HEK293T (cell line): ENCODE measurements at regions not wholly inside any gene's neighbourhood (a gene's known extent, or its start where the extent isn't known, plus 50 kb on each side); places are given as distances from the start of the nearest gene placed in this dataset.
A peak's percentile ranks its signal among the peaks of the same experiment; 100 is the strongest.

Source experiments
- CTCF ChIA-PET: fragments of 350-600 bp; formaldehyde crosslinking; extraction: SDS; loops from one replicate; lab custom pipeline; 2021; ENCODE audit warnings: antibody characterized with exemption, inconsistent platforms; lab: Yijun Ruan, JAX
- POLR2A ChIA-PET: fragments of 350-600 bp; formaldehyde crosslinking; extraction: SDS; loops from one replicate; lab custom pipeline; 2020; ENCODE audit warnings: antibody characterized with exemption, inconsistent platforms; lab: Yijun Ruan, JAX
- DNase-seq: peaks from one replicate; pipeline ENCODE4 v3.0.0; 2012; ENCODE audit warnings: mixed read lengths; ENCODE audit errors: extremely low spot score
- ARNT ChIP-seq: fragments of 450-650 bp; IDR thresholded peaks from 2 replicates; pipeline ENCODE4 v1.6.1; 2017; ENCODE audit warnings: mild to moderate bottlenecking
- BHLHE40 ChIP-seq: fragments of 450-650 bp; IDR thresholded peaks from 2 replicates; pipeline ENCODE4 v1.6.1; 2016; ENCODE audit warnings: mild to moderate bottlenecking, moderate library complexity, borderline replicate concordance
- CTBP1 ChIP-seq: fragments of 450-650 bp; IDR thresholded peaks from 2 replicates; pipeline ENCODE4 v1.6.1; 2016; ENCODE audit warnings: borderline replicate concordance
- ELF4 ChIP-seq: fragments of 450-650 bp; IDR thresholded peaks from 2 replicates; pipeline ENCODE4 v1.6.1; 2017; ENCODE audit warnings: antibody characterized with exemption
- FOXA1 ChIP-seq: fragments of 450-650 bp; IDR thresholded peaks from 2 replicates; pipeline ENCODE4 v1.6.1; 2016; ENCODE audit warnings: mild to moderate bottlenecking
- FOXK2 ChIP-seq: fragments of 450-650 bp; IDR thresholded peaks from 2 replicates; pipeline ENCODE4 v1.6.1; 2016; ENCODE audit warnings: mild to moderate bottlenecking
- FOXM1 ChIP-seq: fragments of 450-650 bp; IDR thresholded peaks from 2 replicates; pipeline ENCODE4 v1.6.1; 2017; ENCODE audit warnings: mild to moderate bottlenecking, borderline replicate concordance
- HDGF ChIP-seq: fragments of 450-650 bp; IDR thresholded peaks from 2 replicates; pipeline ENCODE4 v1.6.1; 2017; ENCODE audit warnings: antibody characterized with exemption, borderline replicate concordance
- L3MBTL2 ChIP-seq: fragments of 450-650 bp; conservative IDR thresholded peaks from 2 replicates; pipeline ENCODE4 v1.6.1; 2016; ENCODE audit warnings: mild to moderate bottlenecking
- LEF1 ChIP-seq: fragments of 450-650 bp; IDR thresholded peaks from 2 replicates; pipeline ENCODE4 v1.6.1; 2017; ENCODE audit warnings: mild to moderate bottlenecking, borderline replicate concordance
- NFRKB ChIP-seq: fragments of 450-650 bp; IDR thresholded peaks from 2 replicates; pipeline ENCODE4 v1.6.1; 2016; ENCODE audit warnings: mild to moderate bottlenecking, moderate library complexity
- PKNOX1 ChIP-seq: fragments of 450-650 bp; IDR thresholded peaks from 2 replicates; pipeline ENCODE4 v1.6.1; 2016
- SP1 ChIP-seq: fragments of 450-650 bp; IDR thresholded peaks from 2 replicates; pipeline ENCODE4 v1.6.1; 2017
- SUZ12 ChIP-seq: fragments of 450-650 bp; IDR thresholded peaks from 2 replicates; pipeline ENCODE4 v1.6.1; 2016; ENCODE audit warnings: mild to moderate bottlenecking
- TARDBP ChIP-seq: fragments of 450-650 bp; IDR thresholded peaks from 2 replicates; pipeline ENCODE4 v1.6.1; 2016
- ZNF384 ChIP-seq: fragments of 450-650 bp; IDR thresholded peaks from 2 replicates; pipeline ENCODE4 v1.6.1; 2016

DNA sequence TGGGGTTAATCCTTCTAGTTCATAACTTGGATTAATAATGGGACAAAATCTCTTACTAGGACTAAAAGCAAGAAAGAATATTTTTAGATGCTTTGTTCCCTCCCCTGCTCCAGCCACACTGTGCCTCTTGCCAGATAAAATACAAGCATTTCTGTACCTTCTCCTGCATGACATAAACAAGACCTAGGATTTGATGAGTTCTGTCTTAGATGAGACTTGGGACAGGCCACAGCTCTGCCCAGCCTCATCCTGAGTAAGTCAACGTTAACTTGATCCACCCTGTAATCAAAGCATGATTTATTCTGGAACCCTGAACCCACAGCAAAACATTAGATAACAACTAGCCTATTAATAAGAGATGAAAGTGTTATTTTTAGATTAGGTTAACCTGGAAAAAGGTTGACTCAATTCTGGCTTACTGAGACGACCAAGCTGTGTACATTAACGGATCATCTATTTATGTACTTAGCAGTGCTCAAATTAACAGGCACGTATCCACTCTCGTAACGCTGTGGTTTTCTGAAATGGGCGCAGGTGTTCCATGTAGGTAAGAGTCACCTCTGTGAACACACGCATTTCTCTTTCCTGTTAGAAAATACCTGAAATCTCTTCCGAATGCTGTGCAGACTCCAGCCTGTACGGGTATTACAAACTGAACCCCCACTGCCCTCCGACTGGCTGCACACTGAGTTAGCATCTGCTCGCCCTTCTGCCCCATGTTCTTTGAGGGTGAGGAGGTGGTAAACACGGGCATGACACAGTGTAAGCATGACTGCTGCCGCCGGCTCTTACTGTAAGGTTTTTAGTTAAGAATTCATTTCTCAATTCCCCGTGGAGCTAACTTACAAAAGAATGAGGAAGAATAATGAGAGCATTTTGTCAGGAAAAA, 132.1 kb upstream of the FOXQ1 start:
- CTCF ChIA-PET = no interaction called here
- no peak for DNase-seq
- POLR2A ChIA-PET = no interaction called here

GRCh38 chr6:1178590-1178989, 133.3 kb upstream of the FOXQ1 start:
- ChIA-PET CTCF (no interaction called here), POLR2A (no interaction called here)
- no peak for TF ChIP-seq TARDBP
- TF ChIP-seq BHLHE40 = no peak
- TF ChIP-seq PKNOX1 = no peak
- no peak for TF ChIP-seq SUZ12
- no peak for DNase-seq

More for the DNA sequence above, 132.1 kb upstream of the FOXQ1 start:
- TF ChIP-seq NFRKB = no peak
- no peak for TF ChIP-seq TARDBP
- no peak for TF ChIP-seq FOXK2
- TF ChIP-seq HDGF = no peak
- no peak for TF ChIP-seq FOXM1
- no peak for TF ChIP-seq CTBP1
- TF ChIP-seq BHLHE40 = no peak
- TF ChIP-seq SP1 = no peak
- no peak for TF ChIP-seq ARNT
- TF ChIP-seq ELF4 = no peak

DNA sequence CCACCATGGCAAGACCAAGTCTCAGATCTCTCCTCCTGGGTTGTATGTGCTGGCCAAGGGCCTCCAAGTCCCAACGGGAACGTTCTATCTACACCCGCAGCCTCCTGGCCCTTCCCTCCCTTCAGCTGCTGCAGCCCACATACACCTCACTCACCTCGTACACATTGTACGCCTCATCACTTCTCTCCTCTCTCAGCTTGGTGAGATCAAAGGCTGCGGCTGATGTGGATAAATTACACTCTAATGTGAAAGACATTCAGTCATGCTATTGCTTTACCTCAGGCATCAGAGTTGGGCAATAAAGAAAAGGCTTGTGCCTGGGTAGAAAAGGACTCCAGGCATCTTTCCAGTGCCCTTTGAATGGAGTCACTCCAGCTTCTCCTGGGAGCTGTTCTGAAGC, 135.3 kb upstream of the FOXQ1 start:
- TF ChIP-seq L3MBTL2 = no peak
- TF ChIP-seq ELF4 = no peak
- TF ChIP-seq FOXA1 = no peak
- TF ChIP-seq FOXM1 = no peak
- no peak for TF ChIP-seq SUZ12
- no peak for TF ChIP-seq ZNF384
- no peak for TF ChIP-seq BHLHE40
- TF ChIP-seq NFRKB = no peak
- TF ChIP-seq FOXK2 = no peak
- TF ChIP-seq SP1 = no peak
- TF ChIP-seq LEF1 = no peak
- no peak for TF ChIP-seq HDGF
- no peak for TF ChIP-seq CTBP1
- TF ChIP-seq PKNOX1 = no peak
- TF ChIP-seq ARNT = no peak
- TF ChIP-seq TARDBP = no peak
- no peak for DNase-seq
- ChIA-PET POLR2A (no interaction called here), CTCF (no interaction called here)

DNA sequence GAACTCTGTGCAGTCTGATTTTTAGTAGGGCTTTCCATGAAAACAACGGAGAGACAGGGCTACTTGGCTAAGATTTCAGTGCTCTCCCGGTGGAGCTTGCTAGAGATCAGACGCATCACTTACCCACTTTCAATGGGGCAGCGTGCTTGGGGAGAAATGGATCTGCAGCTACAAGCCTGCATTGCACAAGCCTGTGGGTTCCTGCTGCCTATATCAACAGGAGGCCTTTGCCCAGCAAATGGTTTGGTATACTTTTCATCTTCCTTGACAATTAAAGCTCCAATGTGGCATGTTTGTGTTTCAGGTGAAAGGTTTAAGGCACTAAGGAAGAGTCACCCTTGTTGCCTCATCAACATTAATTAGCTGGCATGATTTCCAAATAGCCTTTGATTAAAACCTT, 136.0 kb upstream of the FOXQ1 start:
- ChIA-PET POLR2A (no interaction called here), CTCF (no interaction called here)
- no peak for DNase-seq
- TF ChIP-seq ARNT (no peak), FOXM1 (no peak), CTBP1 (no peak), BHLHE40 (no peak), L3MBTL2 (no peak), FOXK2 (no peak), LEF1 (no peak), SP1 (no peak), NFRKB (no peak)

DNA sequence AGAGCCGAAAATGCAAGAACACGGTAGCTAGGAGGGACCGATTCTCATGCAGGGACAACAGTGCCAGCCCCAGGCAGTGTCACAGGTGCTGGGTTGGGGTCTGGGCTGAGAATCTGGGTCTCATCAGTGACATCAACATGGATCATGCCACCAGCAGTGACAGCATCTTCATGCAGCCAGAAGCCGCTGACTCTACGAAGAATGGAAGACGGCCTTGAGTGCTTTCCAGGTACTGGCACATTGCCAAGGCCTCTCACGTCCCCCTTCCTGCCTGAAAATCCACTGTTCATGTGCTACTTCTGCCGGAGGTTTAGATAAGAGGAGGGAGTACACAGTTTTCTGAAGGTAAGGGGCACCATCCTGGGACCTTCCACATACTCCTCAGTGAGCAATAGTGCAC, 141.1 kb upstream of the FOXQ1 start:
- DNase-seq = peak; percentile 27
- TF ChIP-seq BHLHE40 (no peak), TARDBP (no peak), FOXA1 (no peak), HDGF (no peak), CTBP1 (no peak), NFRKB (no peak), FOXK2 (no peak), PKNOX1 (no peak), ARNT (no peak), ELF4 (no peak), L3MBTL2 (no peak), SUZ12 (no peak), FOXM1 (no peak), ZNF384 (no peak), SP1 (no peak), LEF1 (no peak)
- ChIA-PET CTCF (no interaction called here), POLR2A (no interaction called here)

DNA sequence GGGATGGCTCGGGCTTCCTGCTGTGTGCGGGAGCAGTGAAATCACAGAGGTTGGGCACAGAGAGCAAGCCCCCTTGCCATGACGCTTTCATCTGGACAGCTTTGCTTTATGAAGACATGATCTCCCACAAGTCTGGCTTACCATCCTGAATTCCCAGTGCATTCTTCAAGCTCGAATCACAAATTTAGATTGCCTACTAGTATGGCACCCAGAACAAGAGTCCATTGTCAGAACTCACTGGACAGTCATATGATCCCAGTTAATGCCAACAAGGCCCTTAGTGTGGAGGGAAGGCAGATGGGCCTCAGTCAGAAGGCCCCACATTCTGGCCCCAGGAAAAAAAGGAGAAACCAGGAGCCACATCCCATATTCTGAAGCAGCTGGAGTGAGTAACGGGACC, 147.3 kb upstream of the FOXQ1 start:
- TF ChIP-seq ZNF384 = no peak
- no peak for TF ChIP-seq ELF4
- ChIA-PET POLR2A (no interaction called here), CTCF (interaction anchor here (0.7 kb wide), 1 partner anchor 193 kb away, joined by 3 read pairs; no protein-coding TSS in a partner anchor)
- DNase-seq = no peak
